Caco-2 (cell line): ENCODE measurements at regions not wholly inside any gene's neighbourhood (a gene's known extent, or its start where the extent isn't known, plus 50 kb on each side); places are given as distances from the start of the nearest gene placed in this dataset.

ENCODE experiments used
- BruUV-seq: library from RNA; stranded (reverse); fragments of 400-500 nt; replicated peaks from 2 replicates; lab custom pipeline; 2021; lab: Mats Ljungman, UMichigan
- CTCF ChIA-PET: fragments of 300-600 bp; sonication (Branson Sonifier 250); formaldehyde crosslinking; loops from one replicate; lab custom pipeline; 2022; ENCODE audit warnings: antibody characterized with exemption; lab: Charles Lee
- POLR2A ChIA-PET: fragments of 300-600 bp; sonication (Branson Sonifier 250); formaldehyde crosslinking; loops from one replicate; lab custom pipeline; 2022; ENCODE audit warnings: antibody characterized with exemption; lab: Charles Lee
- DNase-seq, 2 experiments: peaks; one replicate each; pipeline versions ENCODE4 v3.0.0 to v3.0.0-alpha.2; 2020 to 2022
- H3K27me3 ChIP-seq: replicated peaks from 2 replicates; pipeline ENCODE4 v1.6.0; 2011; ENCODE audit warnings: low read length; ENCODE audit not compliant: control insufficient read depth, insufficient read depth
- H3K36me3 ChIP-seq: 2 replicates; pipeline ENCODE4 v1.5.1; 2011; ENCODE audit warnings: low read length; ENCODE audit not compliant: control insufficient read depth, insufficient read depth
- H3K4me1 ChIP-seq: fragments of 250-450 bp; sonication (Bioruptor Pico); 2 replicates; pipeline ENCODE4 v1.5.1; 2020; ENCODE audit warnings: mild to moderate bottlenecking
- H3K4me3 ChIP-seq: 2 replicates; pipeline ENCODE4 v1.5.1; 2011; ENCODE audit warnings: low read depth, mild to moderate bottlenecking, control low read depth, low read length
- H3K9me3 ChIP-seq: fragments of 250-450 bp; sonication (Bioruptor Pico); 2 replicates; pipeline ENCODE4 v1.5.1; 2020; ENCODE audit warnings: mild to moderate bottlenecking, moderate library complexity
- H3K27ac Mint-ChIP-seq: one replicate; pipeline ENCODE4 v1.8.0; 2022; ENCODE audit warnings: mixed read lengths; ENCODE audit not compliant: unreplicated experiment
- H3K27me3 Mint-ChIP-seq: one replicate; pipeline ENCODE4 v1.8.0; 2022; ENCODE audit warnings: mixed read lengths; ENCODE audit not compliant: insufficient read depth, unreplicated experiment
- H3K36me3 Mint-ChIP-seq: one replicate; pipeline ENCODE4 v1.8.0; 2022; ENCODE audit warnings: mild to moderate bottlenecking, mixed read lengths; ENCODE audit not compliant: insufficient read depth, unreplicated experiment
- H3K4me1 Mint-ChIP-seq: one replicate; pipeline ENCODE4 v1.8.0; 2022; ENCODE audit warnings: low read depth, mixed read lengths; ENCODE audit not compliant: unreplicated experiment
- H3K4me3 Mint-ChIP-seq: one replicate; pipeline ENCODE4 v1.8.0; 2022; ENCODE audit warnings: mild to moderate bottlenecking, moderate library complexity, mixed read lengths; ENCODE audit not compliant: unreplicated experiment
- H3K9me3 Mint-ChIP-seq: one replicate; pipeline ENCODE4 v1.8.0; 2022; ENCODE audit warnings: mixed read lengths; ENCODE audit not compliant: unreplicated experiment
- intact Hi-C: fragments of 100-400 bp; cut with micrococcal nuclease; formaldehyde crosslinking; loops from one replicate; pipeline ENCODE4 v1.10.0; 2022; ENCODE audit not compliant: unreplicated experiment
- TF ChIP-seq, protein P1 (sequence below), 2 experiments: fragments of 200-600 bp in 1 of 2; IDR thresholded peaks; 1 replicate in 1 of 2; 2 replicates in 1 of 2; pipeline versions ENCODE4 v1.5.1 to v1.8.0; 2011 to 2022; ENCODE audit warnings: antibody characterized with exemption in 1 of 2, control low read depth in 1 of 2, inconsistent platforms in 1 of 2, low read depth in 1 of 2, low read length in 1 of 2, mild to moderate bottlenecking in 1 of 2, moderate library complexity in 1 of 2; ENCODE audit not compliant: insufficient read depth in 1 of 2, severe bottlenecking in 1 of 2, unreplicated experiment in 1 of 2

DNA sequence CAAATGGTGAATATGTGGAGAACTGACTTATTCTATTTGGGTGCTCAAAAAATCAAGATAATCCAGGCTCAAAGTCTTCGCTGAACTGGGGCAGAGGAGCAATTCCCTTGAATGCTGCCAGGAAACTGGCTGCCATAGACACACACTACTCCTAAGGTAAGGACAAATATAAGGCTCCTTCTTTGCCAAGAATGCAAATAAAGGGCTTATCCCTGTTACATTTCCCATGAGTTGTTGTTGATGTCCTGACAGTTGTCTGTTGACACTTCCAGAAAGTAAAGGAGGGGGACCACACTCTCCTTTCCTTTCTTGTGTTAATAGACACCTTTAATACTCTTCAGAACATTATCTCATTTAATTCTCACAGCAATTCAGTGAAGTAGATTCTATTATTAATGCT, 212.2 kb upstream of the PTBP2 start:
- ChIA-PET CTCF (no interaction called here), POLR2A (no interaction called here)
- Histone ChIP-seq H3K27me3 (no peaks in the 10 kb centered on the region), H3K9me3 (no peaks in the 10 kb centered on the region), H3K4me3 (no peak overlapping the region), H3K36me3 (no peaks in the 10 kb centered on the region), H3K4me1 (no peaks in the 10 kb centered on the region)
- Mint-ChIP-seq H3K36me3 (no peaks in the 10 kb centered on the region), H3K27me3 (peaks cover 2% of the 10 kb centered on the region), H3K9me3 (no peaks in the 10 kb centered on the region), H3K4me1 (peaks cover 7% of the 10 kb centered on the region), H3K27ac (no peak overlapping the region), H3K4me3 (no peak overlapping the region)
- BruUV-seq: no TSS peak
- TF ChIP-seq, protein P1, sequence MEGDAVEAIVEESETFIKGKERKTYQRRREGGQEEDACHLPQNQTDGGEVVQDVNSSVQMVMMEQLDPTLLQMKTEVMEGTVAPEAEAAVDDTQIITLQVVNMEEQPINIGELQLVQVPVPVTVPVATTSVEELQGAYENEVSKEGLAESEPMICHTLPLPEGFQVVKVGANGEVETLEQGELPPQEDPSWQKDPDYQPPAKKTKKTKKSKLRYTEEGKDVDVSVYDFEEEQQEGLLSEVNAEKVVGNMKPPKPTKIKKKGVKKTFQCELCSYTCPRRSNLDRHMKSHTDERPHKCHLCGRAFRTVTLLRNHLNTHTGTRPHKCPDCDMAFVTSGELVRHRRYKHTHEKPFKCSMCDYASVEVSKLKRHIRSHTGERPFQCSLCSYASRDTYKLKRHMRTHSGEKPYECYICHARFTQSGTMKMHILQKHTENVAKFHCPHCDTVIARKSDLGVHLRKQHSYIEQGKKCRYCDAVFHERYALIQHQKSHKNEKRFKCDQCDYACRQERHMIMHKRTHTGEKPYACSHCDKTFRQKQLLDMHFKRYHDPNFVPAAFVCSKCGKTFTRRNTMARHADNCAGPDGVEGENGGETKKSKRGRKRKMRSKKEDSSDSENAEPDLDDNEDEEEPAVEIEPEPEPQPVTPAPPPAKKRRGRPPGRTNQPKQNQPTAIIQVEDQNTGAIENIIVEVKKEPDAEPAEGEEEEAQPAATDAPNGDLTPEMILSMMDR (IDR thresholded peaks at IDR 0.05; ENCODE audit: insufficient read depth in 1 of 2, low read depth in 1 of 2, low read length in 1 of 2, severe bottlenecking in 1 of 2, unreplicated experiment in 1 of 2): no peak
- no peak for DNase-seq
- intact Hi-C loops: no loop called here

DNA sequence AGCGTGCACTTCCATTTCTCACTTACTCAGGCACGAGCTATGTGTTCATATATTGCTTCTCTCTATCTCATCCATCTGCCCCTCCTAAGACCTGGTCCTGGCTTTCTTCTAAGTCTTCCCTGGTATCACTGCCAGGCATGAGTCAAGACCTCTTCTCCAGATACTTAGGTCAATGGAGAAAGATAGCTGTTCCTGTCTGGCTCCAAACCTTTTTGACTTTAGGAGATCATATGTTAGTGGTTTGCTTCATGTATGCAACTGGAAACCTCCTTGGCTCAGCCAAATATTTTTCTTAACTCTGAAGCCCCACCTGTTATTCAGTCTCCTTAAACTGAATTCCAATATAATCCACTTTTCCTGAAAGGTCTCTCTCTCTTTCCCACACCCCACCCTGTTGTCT, 211.6 kb upstream of the PTBP2 start:
- no peak overlapping the region for H3K4me3 ChIP-seq
- no peak overlapping the region for H3K4me3 Mint-ChIP-seq
- intact Hi-C loops: no loop called here
- DNase-seq: no peak
- POLR2A ChIA-PET: no interaction called here
- no peaks in the 10 kb centered on the region for H3K27me3 ChIP-seq
- TF ChIP-seq, protein P1 (IDR thresholded peaks at IDR 0.05; ENCODE audit: insufficient read depth in 1 of 2, low read depth in 1 of 2, low read length in 1 of 2, severe bottlenecking in 1 of 2, unreplicated experiment in 1 of 2): no peak
- BruUV-seq: no TSS peak
- H3K9me3 ChIP-seq: no peaks in the 10 kb centered on the region
- H3K36me3 ChIP-seq: no peaks in the 10 kb centered on the region
- H3K27me3 Mint-ChIP-seq: peaks cover 2% of the 10 kb centered on the region
- H3K9me3 Mint-ChIP-seq: no peaks in the 10 kb centered on the region
- H3K27ac Mint-ChIP-seq: no peak overlapping the region
- peaks cover 7% of the 10 kb centered on the region for H3K4me1 Mint-ChIP-seq
- H3K4me1 ChIP-seq: no peaks in the 10 kb centered on the region
- CTCF ChIA-PET: no interaction called here
- no peaks in the 10 kb centered on the region for H3K36me3 Mint-ChIP-seq

DNA sequence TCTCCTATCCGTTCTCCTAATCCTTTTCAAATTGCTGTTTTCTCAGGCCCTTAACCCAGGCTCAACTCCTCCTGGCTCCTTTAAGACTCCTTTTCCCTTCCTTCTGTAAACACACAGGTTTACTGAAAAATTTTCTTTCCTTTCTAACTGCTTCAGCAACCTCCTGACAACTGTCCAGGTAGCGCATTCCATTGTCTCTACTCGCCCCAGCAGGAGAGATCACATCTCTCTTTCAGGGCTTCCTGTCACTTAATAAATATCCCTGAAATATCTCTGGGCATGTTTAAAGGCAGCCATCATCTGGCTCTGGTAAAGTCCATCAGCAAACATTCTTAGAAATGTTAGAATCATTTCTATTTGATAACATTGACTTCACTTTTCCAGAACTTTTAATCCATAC, 211.2 kb upstream of the PTBP2 start:
- Mint-ChIP-seq H3K4me1 (peaks cover 7% of the 10 kb centered on the region), H3K4me3 (no peak overlapping the region), H3K27me3 (peaks cover 1% of the 10 kb centered on the region), H3K27ac (no peak overlapping the region), H3K36me3 (no peaks in the 10 kb centered on the region), H3K9me3 (no peaks in the 10 kb centered on the region)
- Histone ChIP-seq H3K9me3 (no peaks in the 10 kb centered on the region), H3K4me1 (no peaks in the 10 kb centered on the region), H3K4me3 (no peak overlapping the region), H3K27me3 (no peaks in the 10 kb centered on the region), H3K36me3 (no peaks in the 10 kb centered on the region)
- DNase-seq: no peak
- no TSS peak for BruUV-seq
- CTCF ChIA-PET: no interaction called here
- POLR2A ChIA-PET: no interaction called here
- intact Hi-C loops: no loop called here
- TF ChIP-seq, protein P1 (IDR thresholded peaks at IDR 0.05; ENCODE audit: insufficient read depth in 1 of 2, low read depth in 1 of 2, low read length in 1 of 2, severe bottlenecking in 1 of 2, unreplicated experiment in 1 of 2): no peak
